ENCODE measurements at regions not wholly inside any gene's neighbourhood (a gene's known extent, or its start where the extent isn't known, plus 50 kb on each side); places are given as distances from the start of the nearest gene placed in this dataset.

- no peak overlapping the region for H3K14ac ChIP-seq (ENCODE audit: insufficient read depth, low read length)
- no peaks in the 10 kb centered on the region for H3K23me2 ChIP-seq (ENCODE audit: insufficient read length, low read depth, low read length, poor library complexity, severe bottlenecking)
- H4K8ac ChIP-seq (replicated peaks; ENCODE audit: insufficient read length, low read depth, low read length): no peak overlapping the region
- H3K4me1 ChIP-seq (ENCODE audit: insufficient read depth, low read length): no peaks in the 10 kb centered on the region
- WGBS (ENCODE audit: extremely low coverage, insufficient read length, low lambda C conversion rate): no CpG with 5 or more reads among the region's 2 CpGs
- no peaks in the 10 kb centered on the region for H3K79me2 ChIP-seq (ENCODE audit: insufficient read depth, low read length)
- H3K9me3 ChIP-seq (ENCODE audit: control insufficient read depth, low read depth, low read length): no peaks in the 10 kb centered on the region
- H2AK5ac ChIP-seq (ENCODE audit: insufficient read length, low read length): no peak overlapping the region
- no peak overlapping the region for H3K4me2 ChIP-seq (ENCODE audit: insufficient read depth, insufficient read length, low read length)
- no peaks in the 10 kb centered on the region for H3K4me1 Mint-ChIP-seq
- H4K5ac ChIP-seq (ENCODE audit: insufficient read length, low read depth, low read length): no peak overlapping the region
- H3K36me3 Mint-ChIP-seq (ENCODE audit: insufficient read depth in 1 of 3, low read depth in 3 of 3): no peaks in the 10 kb centered on the region
- no peak overlapping the region for H2BK15ac ChIP-seq (ENCODE audit: low read depth, low read length)
- H3K56ac ChIP-seq (ENCODE audit: insufficient read length, low read depth, low read length): no peak overlapping the region
- H2BK20ac ChIP-seq (ENCODE audit: low read depth, low read length, poor library complexity, severe bottlenecking): no peak overlapping the region
- no peak overlapping the region for H2BK120ac ChIP-seq (ENCODE audit: low read depth, low read length, poor library complexity, severe bottlenecking)
- no peaks in the 10 kb centered on the region for H3K27me3 Mint-ChIP-seq (ENCODE audit: low read depth)
- no peak overlapping the region for H2BK5ac ChIP-seq (ENCODE audit: insufficient read length, low read length)
- no peak overlapping the region for H3K18ac ChIP-seq (ENCODE audit: insufficient read length, low read depth, low read length)
- no peak overlapping the region for H3K27ac ChIP-seq (ENCODE audit: insufficient read length, low read depth, low read length)
- no peak overlapping the region for H3K9ac ChIP-seq (ENCODE audit: extremely low read depth, insufficient read length, low read length)
- H4K91ac ChIP-seq (ENCODE audit: insufficient read length, low read depth, low read length): no peak overlapping the region
- H3K27me3 ChIP-seq (ENCODE audit: insufficient read depth, low read length): no peaks in the 10 kb centered on the region
- H3K79me1 ChIP-seq (ENCODE audit: insufficient read depth, low read depth, low read length, poor library complexity, severe bottlenecking): no peaks in the 10 kb centered on the region
- H3K4me3 Mint-ChIP-seq: no peak overlapping the region
- no peaks in the 10 kb centered on the region for H4K20me1 ChIP-seq (ENCODE audit: control insufficient read depth, insufficient read depth, insufficient read length)
- no peak overlapping the region for H2BK12ac ChIP-seq (ENCODE audit: insufficient read length, low read depth, low read length)
- H3K9me3 Mint-ChIP-seq: no peaks in the 10 kb centered on the region
- H3K4ac ChIP-seq (ENCODE audit: low read depth, low read length): no peak overlapping the region
- no peak overlapping the region for H3K27ac Mint-ChIP-seq
- no peak overlapping the region for H3K23ac ChIP-seq (ENCODE audit: insufficient read length, low read depth, low read length)
- TF ChIP-seq CTCF (conservative IDR thresholded peaks at IDR 0.05): no peak
- H3T11ph ChIP-seq (ENCODE audit: low read length): no peak overlapping the region
- no peak overlapping the region for H2AFZ ChIP-seq (ENCODE audit: low read length)
- DNase-seq: no peak
These were observed 1262.2 kb downstream of the EFNA5 start for GRCh38 chr5:106408570-106408969.
